Breast epithelium (tissue), 3 donors: ENCODE measurements at regions not wholly inside any gene's neighbourhood (a gene's known extent, or its start where the extent isn't known, plus 50 kb on each side); places are given as distances from the start of the nearest gene placed in this dataset.

Experiments used
- CTCF ChIP-seq, 3 donors: fragments of 450-650 bp; IDR thresholded peaks; one replicate each; pipeline ENCODE4 v1.5.1; 2016 to 2017; ENCODE audit warnings: antibody characterized with exemption in 3 of 3, mild to moderate bottlenecking in 3 of 3, moderate library complexity in 3 of 3
- POLR2A ChIP-seq: fragments of 450-650 bp; IDR thresholded peaks from one replicate; pipeline ENCODE4 v1.6.1; 2016; ENCODE audit warnings: antibody characterized with exemption, mild to moderate bottlenecking, moderate library complexity
- POLR2AphosphoS5 ChIP-seq, 3 donors: sonication (generic); formaldehyde crosslinking; IDR thresholded peaks; one replicate each; pipeline ENCODE4 v1.6.1; 2017; ENCODE audit warnings: antibody characterized with exemption in 3 of 3

GRCh38 chr14:101361451-101362433 is 199.6 kb upstream of the DIO3 start:
- no peak for TF ChIP-seq CTCF (IDR thresholded peaks at IDR 0.05)
- TF ChIP-seq POLR2AphosphoS5 (IDR thresholded peaks at IDR 0.05), result no peak
- no peak for TF ChIP-seq POLR2A
